ENCODE measurements at regions not wholly inside any gene's neighbourhood (a gene's known extent, or its start where the extent isn't known, plus 50 kb on each side); places are given as distances from the start of the nearest gene placed in this dataset.

DNA sequence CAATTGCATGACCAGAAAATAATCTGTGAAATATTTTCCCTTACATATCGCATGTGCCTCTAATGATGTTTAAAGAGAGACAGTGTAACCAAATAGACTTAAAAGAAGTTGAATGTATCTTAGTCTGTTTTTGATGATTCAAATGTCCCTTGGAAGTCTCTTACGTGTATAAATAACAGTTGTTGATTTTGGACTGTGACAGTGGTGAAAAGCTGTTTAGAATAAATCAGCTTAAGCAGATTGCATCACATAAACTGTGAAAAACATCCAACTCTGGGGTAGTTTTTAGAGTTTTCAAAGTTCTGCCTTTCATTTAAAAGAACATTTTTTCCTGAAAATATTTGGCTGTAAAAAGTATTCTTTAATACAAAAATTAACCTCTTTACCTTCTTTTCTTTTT is 301.1 kb downstream of the PRR16 start:
- no peaks in the 10 kb centered on the region for H4K20me1 ChIP-seq (ENCODE audit: insufficient read depth, low read length)
- H3K4me3 ChIP-seq (replicated peaks in 1 of 3; ENCODE audit: insufficient read depth in 1 of 3, low read depth in 2 of 3, low read length in 3 of 3), result no peak overlapping the region
- in situ Hi-C loops (cut with HindIII; ENCODE audit: extremely low pct_ligation_motif_present, low pct_unique_long_range_greater_than_20kb), result no loop called here
- no peak for TF ChIP-seq FIP1L1 (IDR thresholded peaks at IDR 0.05; ENCODE audit: borderline replicate concordance, insufficient read depth, low read depth, low read length)
- no peak for TF ChIP-seq POLR2G (IDR thresholded peaks at IDR 0.05; ENCODE audit: low read depth, low read length)
- TF ChIP-seq ATF7 (IDR thresholded peaks at IDR 0.05), result no peak
- TF ChIP-seq ATF7 (CRISPR knock-in tag; IDR thresholded peaks at IDR 0.05), result no peak
- no peak for TF ChIP-seq DNMT3B (CRISPR knock-in tag; conservative IDR thresholded peaks at IDR 0.05)
- TF ChIP-seq ZNF746 (CRISPR knock-in tag; IDR thresholded peaks at IDR 0.05), result no peak
- no peak for TF ChIP-seq GABPB1 (CRISPR knock-in tag; IDR thresholded peaks at IDR 0.05)
- no peak for TF ChIP-seq GATA4 (IDR thresholded peaks at IDR 0.05; ENCODE audit: borderline replicate concordance, low read depth)
- no peak for TF ChIP-seq CBFB (CRISPR knock-in tag; IDR thresholded peaks at IDR 0.05)
- H3K4me2 ChIP-seq (ENCODE audit: low read depth, low read length), result no peak overlapping the region
- H3K4me1 ChIP-seq (ENCODE audit: insufficient read depth, low read length), result no peaks in the 10 kb centered on the region
- no TSS peak for BruUV-seq (replicated peaks)
- no peaks in the 10 kb centered on the region for H3K27me3 ChIP-seq (ENCODE audit: control insufficient read depth in 1 of 2, insufficient read depth in 2 of 2, low read length in 2 of 2)
- H3K27ac ChIP-seq (ENCODE audit: extremely low read length, insufficient read depth, low read length), result no peak overlapping the region
- no peak for ATAC-seq
- H3K36me3 ChIP-seq (replicated peaks in 1 of 2; ENCODE audit: control insufficient read depth in 1 of 2, insufficient read depth in 2 of 2, low read length in 2 of 2), result no peaks in the 10 kb centered on the region
- 33% methylated on average over 2 of the region's 2 CpGs for WGBS (ENCODE audit: low lambda C conversion rate)
- ChIA-PET CTCF (ENCODE audit: low intra/inter-chr PET ratio, low total read pairs) (no interaction called here), POLR2A (no interaction called here)
- intact Hi-C loops (cut with micrococcal nuclease; ENCODE audit: unreplicated experiment), result no loop called here
- no peaks in the 10 kb centered on the region for H3K79me2 ChIP-seq (ENCODE audit: insufficient read depth, low read length)
- DNase-seq (ENCODE audit: low spot score), result no peak
- no peak overlapping the region for H3K9ac ChIP-seq (ENCODE audit: insufficient read depth, low read depth, low read length)
- H2AFZ ChIP-seq (ENCODE audit: low read length), result no peak overlapping the region
- no peak for FAIRE-seq
- H3K9me3 ChIP-seq (ENCODE audit: low read length), result no peaks in the 10 kb centered on the region

DNA sequence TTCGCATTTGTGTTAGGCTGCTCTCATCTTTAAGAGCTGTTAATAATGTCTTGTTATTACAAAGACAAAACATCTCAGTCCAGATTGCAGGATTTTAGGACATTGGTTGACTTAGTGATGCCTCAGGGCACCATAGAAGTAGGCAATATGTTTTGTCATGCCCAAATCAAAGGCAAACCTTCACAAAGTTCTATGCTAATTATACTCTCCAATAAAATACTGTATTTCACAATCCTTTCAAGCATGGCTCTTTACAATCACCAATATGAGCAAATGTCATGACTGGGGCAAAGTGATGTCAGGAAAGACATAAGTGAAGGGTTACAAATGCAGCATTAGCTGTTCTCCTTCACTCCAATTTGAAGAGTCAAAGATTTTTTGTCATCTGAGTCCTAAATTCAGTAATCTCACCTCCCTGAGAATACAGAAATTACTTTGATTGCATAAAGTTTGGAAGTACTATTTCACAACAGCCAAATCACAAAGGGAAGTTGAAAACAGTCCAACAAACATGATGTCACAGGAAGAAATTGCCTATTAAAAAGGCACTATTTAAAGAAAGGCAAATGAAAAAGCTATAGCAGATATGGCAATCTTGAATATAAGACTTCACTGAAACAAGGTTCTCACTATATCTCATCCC is 303.2 kb downstream of the PRR16 start:
- Histone ChIP-seq H3K79me2 (ENCODE audit: insufficient read depth, low read length) (no peaks in the 10 kb centered on the region), H3K9ac (ENCODE audit: insufficient read depth, low read depth, low read length) (no peak overlapping the region), H3K4me3 (replicated peaks in 1 of 3; ENCODE audit: insufficient read depth in 1 of 3, low read depth in 2 of 3, low read length in 3 of 3) (no peak overlapping the region), H4K20me1 (ENCODE audit: insufficient read depth, low read length) (no peaks in the 10 kb centered on the region), H3K27ac (ENCODE audit: extremely low read length, insufficient read depth, low read length) (no peak overlapping the region), H2AFZ (ENCODE audit: low read length) (no peak overlapping the region), H3K27me3 (ENCODE audit: control insufficient read depth in 1 of 2, insufficient read depth in 2 of 2, low read length in 2 of 2) (no peaks in the 10 kb centered on the region; a peak in 1 of 5 replicates), H3K4me2 (ENCODE audit: low read depth, low read length) (no peak overlapping the region), H3K9me3 (ENCODE audit: low read length) (no peaks in the 10 kb centered on the region), H3K36me3 (replicated peaks in 1 of 2; ENCODE audit: control insufficient read depth in 1 of 2, insufficient read depth in 2 of 2, low read length in 2 of 2) (no peaks in the 10 kb centered on the region), H3K4me1 (ENCODE audit: insufficient read depth, low read length) (no peaks in the 10 kb centered on the region)
- POLR2A ChIA-PET, result no interaction called here
- no TSS peak for BruUV-seq (replicated peaks)
- DNase-seq (ENCODE audit: low spot score), result no peak
- ATAC-seq, result no peak
- intact Hi-C loops (cut with micrococcal nuclease; ENCODE audit: unreplicated experiment) (no loop called here), in situ Hi-C loops (cut with HindIII; ENCODE audit: extremely low pct_ligation_motif_present, low pct_unique_long_range_greater_than_20kb) (no loop called here)
- WGBS (ENCODE audit: low lambda C conversion rate), result 0% methylated on average over 1 of the region's 1 CpG
- CTCF ChIA-PET (ENCODE audit: low intra/inter-chr PET ratio, low total read pairs), result no interaction called here
- FAIRE-seq, result no peak
- no peak for TF ChIP-seq HOXA3 (CRISPR knock-in tag; IDR thresholded peaks at IDR 0.05)
- TF ChIP-seq, protein P1, sequence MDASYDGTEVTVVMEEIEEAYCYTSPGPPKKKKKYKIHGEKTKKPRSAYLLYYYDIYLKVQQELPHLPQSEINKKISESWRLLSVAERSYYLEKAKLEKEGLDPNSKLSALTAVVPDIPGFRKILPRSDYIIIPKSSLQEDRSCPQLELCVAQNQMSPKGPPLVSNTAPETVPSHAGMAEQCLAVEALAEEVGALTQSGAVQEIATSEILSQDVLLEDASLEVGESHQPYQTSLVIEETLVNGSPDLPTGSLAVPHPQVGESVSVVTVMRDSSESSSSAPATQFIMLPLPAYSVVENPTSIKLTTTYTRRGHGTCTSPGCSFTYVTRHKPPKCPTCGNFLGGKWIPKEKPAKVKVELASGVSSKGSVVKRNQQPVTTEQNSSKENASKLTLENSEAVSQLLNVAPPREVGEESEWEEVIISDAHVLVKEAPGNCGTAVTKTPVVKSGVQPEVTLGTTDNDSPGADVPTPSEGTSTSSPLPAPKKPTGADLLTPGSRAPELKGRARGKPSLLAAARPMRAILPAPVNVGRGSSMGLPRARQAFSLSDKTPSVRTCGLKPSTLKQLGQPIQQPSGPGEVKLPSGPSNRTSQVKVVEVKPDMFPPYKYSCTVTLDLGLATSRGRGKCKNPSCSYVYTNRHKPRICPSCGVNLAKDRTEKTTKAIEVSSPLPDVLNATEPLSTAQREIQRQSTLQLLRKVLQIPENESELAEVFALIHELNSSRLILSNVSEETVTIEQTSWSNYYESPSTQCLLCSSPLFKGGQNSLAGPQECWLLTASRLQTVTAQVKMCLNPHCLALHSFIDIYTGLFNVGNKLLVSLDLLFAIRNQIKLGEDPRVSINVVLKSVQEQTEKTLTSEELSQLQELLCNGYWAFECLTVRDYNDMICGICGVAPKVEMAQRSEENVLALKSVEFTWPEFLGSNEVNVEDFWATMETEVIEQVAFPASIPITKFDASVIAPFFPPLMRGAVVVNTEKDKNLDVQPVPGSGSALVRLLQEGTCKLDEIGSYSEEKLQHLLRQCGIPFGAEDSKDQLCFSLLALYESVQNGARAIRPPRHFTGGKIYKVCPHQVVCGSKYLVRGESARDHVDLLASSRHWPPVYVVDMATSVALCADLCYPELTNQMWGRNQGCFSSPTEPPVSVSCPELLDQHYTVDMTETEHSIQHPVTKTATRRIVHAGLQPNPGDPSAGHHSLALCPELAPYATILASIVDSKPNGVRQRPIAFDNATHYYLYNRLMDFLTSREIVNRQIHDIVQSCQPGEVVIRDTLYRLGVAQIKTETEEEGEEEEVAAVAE (CRISPR knock-in tag; IDR thresholded peaks at IDR 0.05; ENCODE audit: borderline replicate concordance), result no peak
- no peak for TF ChIP-seq SP140L (CRISPR knock-in tag; IDR thresholded peaks at IDR 0.05; ENCODE audit: borderline replicate concordance)
- TF ChIP-seq GFI1 (CRISPR knock-in tag; IDR thresholded peaks at IDR 0.05; ENCODE audit: borderline replicate concordance), result no peak
- no peak for TF ChIP-seq MIXL1 (CRISPR knock-in tag; IDR thresholded peaks at IDR 0.05)
